Islet precursor cell (in vitro differentiated cells): ENCODE measurements at regions not wholly inside any gene's neighbourhood (a gene's known extent, or its start where the extent isn't known, plus 50 kb on each side); places are given as distances from the start of the nearest gene placed in this dataset.
"Not testable (repeated sequence)": the region's sequence is repeated elsewhere in the genome, so short reads cannot be mapped to it uniquely, and the experiment has no call there.

ENCODE experiments used
- DNase-seq: peaks from one replicate; pipeline ENCODE4 v3.0.0-alpha.2; 2018

- no peak for DNase-seq
Measured at GRCh38 chr5:123722451-123722850, 210.5 kb downstream of the CSNK1G3 start.

GRCh38 chr5:123721675-123722276 lies 209.8 kb downstream of the CSNK1G3 start:
- no peak for DNase-seq

GRCh38 chr5:123720955-123721354 lies 209.0 kb downstream of the CSNK1G3 start:
- DNase-seq, result no peak

- DNase-seq, result no peak
Measured at GRCh38 chr5:123720339-123720738, 208.4 kb downstream of the CSNK1G3 start.

- peak; percentile 61 for DNase-seq
Measured at GRCh38 chr5:123719004-123719403, 207.0 kb downstream of the CSNK1G3 start.

- no peak for DNase-seq
Measured at GRCh38 chr5:123718238-123718637, 206.3 kb downstream of the CSNK1G3 start.

- no peak for DNase-seq
Measured at GRCh38 chr5:123717139-123717538, 205.2 kb downstream of the CSNK1G3 start.

- no peak for DNase-seq
Measured at GRCh38 chr5:123710031-123710430, 198.1 kb downstream of the CSNK1G3 start.

GRCh38 chr5:123709422-123709821 lies 197.4 kb downstream of the CSNK1G3 start:
- no peak for DNase-seq

- DNase-seq, result no peak
Measured at GRCh38 chr5:123708074-123708806, 196.3 kb downstream of the CSNK1G3 start.

- DNase-seq, result no peak
Measured at GRCh38 chr5:123706531-123706930, 194.6 kb downstream of the CSNK1G3 start.

GRCh38 chr5:123705741-123706140 lies 193.8 kb downstream of the CSNK1G3 start:
- DNase-seq, result no peak

GRCh38 chr5:123701511-123702200 lies 189.7 kb downstream of the CSNK1G3 start:
- DNase-seq, result no peak

- DNase-seq, result peak; percentile 80
Measured at GRCh38 chr5:123700624-123701287, 188.8 kb downstream of the CSNK1G3 start.

GRCh38 chr5:123699571-123699970 lies 187.6 kb downstream of the CSNK1G3 start:
- no peak for DNase-seq

GRCh38 chr5:123698937-123699336 lies 187.0 kb downstream of the CSNK1G3 start:
- DNase-seq, result not testable (repeated sequence)

- DNase-seq, result peak; percentile 54
Measured at GRCh38 chr5:123696921-123697341, 185.0 kb downstream of the CSNK1G3 start.

GRCh38 chr5:123690821-123691220 lies 178.8 kb downstream of the CSNK1G3 start:
- no peak for DNase-seq

GRCh38 chr5:123681061-123681460 lies 169.1 kb downstream of the CSNK1G3 start:
- DNase-seq, result no peak

- DNase-seq, result peak; percentile 56
Measured at GRCh38 chr5:123673107-123673506, 161.1 kb downstream of the CSNK1G3 start.

GRCh38 chr5:123671711-123672456 lies 159.9 kb downstream of the CSNK1G3 start:
- no peak for DNase-seq

GRCh38 chr5:123671042-123671441 lies 159.1 kb downstream of the CSNK1G3 start:
- no peak for DNase-seq
